GM12891 (cell line): ENCODE measurements at regions not wholly inside any gene's neighbourhood (a gene's known extent, or its start where the extent isn't known, plus 50 kb on each side); places are given as distances from the start of the nearest gene placed in this dataset.

Experiments
- DNase-seq: peaks from one replicate; pipeline ENCODE4 v3.0.0; 2011; ENCODE audit warnings: low spot score; ENCODE audit not compliant: insufficient read length
- FAIRE-seq: peaks from 2 replicates; lab custom pipeline; 2011; peaks lifted over from hg19 to GRCh38; lab: Jason Lieb, UNC
- PAX5 ChIP-seq: IDR thresholded peaks from 2 replicates; pipeline ENCODE4 v1.6.1; 2011; ENCODE audit warnings: low read length, moderate library complexity, mild to moderate bottlenecking; ENCODE audit not compliant: insufficient read depth, severe bottlenecking
- POLR2A ChIP-seq: IDR thresholded peaks from 2 replicates; pipeline ENCODE4 v1.6.1; 2011; ENCODE audit warnings: low read depth, low read length, control low read depth
- POLR2AphosphoS5 ChIP-seq: IDR thresholded peaks from 2 replicates; pipeline ENCODE4 v1.6.1; 2011; ENCODE audit warnings: low read depth, low read length, control low read depth
- POU2F2 ChIP-seq: IDR thresholded peaks from 2 replicates; pipeline ENCODE4 v1.6.1; 2011; ENCODE audit warnings: low read depth, mild to moderate bottlenecking, control low read depth, low read length, moderate library complexity
- SPI1 ChIP-seq: IDR thresholded peaks from 2 replicates; pipeline ENCODE4 v1.6.1; 2011; ENCODE audit warnings: low read depth, low read length, control low read depth
- TAF1 ChIP-seq: IDR thresholded peaks from 2 replicates; pipeline ENCODE4 v1.6.1; 2011; ENCODE audit warnings: low read depth, low read length, control low read depth

DNA sequence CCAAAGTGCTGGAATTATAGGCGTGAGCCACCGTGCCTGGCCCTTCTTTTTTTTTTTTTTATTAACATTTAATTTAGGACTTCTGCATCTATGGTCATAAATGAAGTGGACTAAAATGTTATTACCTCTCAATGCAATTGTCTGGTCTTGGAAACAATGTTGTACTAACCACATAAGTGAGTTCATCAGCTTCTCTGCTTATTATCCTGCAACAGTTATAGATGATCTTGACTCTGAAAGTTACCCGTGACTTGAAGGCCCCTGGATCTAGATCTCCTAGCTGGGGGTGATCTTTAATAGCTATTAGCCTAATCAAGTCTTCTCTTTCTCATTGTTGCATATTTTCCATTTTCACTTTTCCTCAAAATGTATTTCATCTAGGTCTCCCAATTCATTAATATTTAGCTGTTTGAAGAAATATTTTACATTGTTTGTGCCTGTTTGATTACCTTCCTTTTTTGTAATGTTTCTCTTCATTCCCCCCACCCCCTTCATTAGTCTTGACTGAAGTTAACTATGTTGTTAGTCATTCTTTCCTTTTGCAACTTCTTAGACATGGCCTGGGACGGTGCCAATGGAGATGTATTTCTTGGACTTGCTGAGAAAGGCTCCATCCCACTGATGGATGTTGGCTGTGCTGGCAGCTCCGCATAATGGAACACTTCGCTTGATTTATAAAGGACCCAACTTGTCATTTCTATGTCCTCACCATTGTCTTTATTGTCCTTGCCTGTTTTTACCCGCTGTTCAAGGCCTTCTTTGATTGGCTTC, 141.6 kb upstream of the RIOK3 start:
- no peak for FAIRE-seq

DNA sequence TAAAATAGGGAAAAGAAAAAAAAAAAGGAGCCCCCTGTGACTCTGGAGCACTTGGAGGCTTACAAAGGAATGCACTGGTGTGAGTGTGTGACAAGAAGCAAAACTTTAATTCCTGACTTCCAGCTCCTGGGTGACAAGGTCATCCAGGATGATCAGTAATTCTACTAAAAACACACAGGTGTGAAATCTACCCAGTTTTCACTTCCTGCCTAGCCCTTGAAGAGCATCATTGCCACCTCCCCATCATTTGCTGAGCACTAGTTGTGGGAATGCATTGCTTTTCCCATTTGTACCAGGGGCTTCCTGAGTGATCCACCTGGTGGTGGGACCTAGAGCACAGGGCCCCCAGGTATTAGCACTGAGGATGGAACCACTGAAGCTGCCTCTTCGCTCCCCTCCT, 139.7 kb upstream of the RIOK3 start:
- no peak for TF ChIP-seq TAF1
- TF ChIP-seq SPI1: peak; percentile 47; the same call in 1 of the 2 replicates
- FAIRE-seq: no peak
- no peak for DNase-seq

More for the DNA sequence above, 141.6 kb upstream of the RIOK3 start:
- no peak for TF ChIP-seq SPI1
- TF ChIP-seq POLR2A: no peak
- no peak for TF ChIP-seq POU2F2
- no peak for TF ChIP-seq POLR2AphosphoS5
- TF ChIP-seq PAX5: no peak
- TF ChIP-seq TAF1: no peak
- DNase-seq: no peak

DNA sequence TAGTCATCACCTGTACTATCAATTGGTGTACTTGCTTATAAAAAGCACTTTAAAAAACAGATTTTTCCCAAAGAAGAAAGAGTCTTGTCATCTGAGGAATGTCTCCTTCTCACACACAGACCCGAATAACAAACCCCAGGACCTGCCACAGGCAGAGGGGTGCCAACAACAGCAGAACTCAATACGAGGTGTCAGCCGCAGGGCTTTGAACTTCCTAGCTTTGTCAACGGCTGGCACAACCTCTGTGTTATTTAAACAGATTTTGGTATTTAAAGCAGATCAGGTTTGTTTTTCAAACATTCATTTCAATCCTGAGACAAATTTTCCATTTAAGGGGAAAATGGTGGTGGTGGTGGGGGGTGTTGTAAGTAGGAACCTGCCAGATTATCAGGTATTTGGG, 138.4 kb upstream of the RIOK3 start:
- no peak for DNase-seq
- FAIRE-seq: no peak
- no peak for TF ChIP-seq POU2F2
- no peak for TF ChIP-seq POLR2AphosphoS5
- no peak for TF ChIP-seq SPI1
- TF ChIP-seq TAF1: no peak
- TF ChIP-seq POLR2A: no peak
- TF ChIP-seq PAX5: no peak

DNA sequence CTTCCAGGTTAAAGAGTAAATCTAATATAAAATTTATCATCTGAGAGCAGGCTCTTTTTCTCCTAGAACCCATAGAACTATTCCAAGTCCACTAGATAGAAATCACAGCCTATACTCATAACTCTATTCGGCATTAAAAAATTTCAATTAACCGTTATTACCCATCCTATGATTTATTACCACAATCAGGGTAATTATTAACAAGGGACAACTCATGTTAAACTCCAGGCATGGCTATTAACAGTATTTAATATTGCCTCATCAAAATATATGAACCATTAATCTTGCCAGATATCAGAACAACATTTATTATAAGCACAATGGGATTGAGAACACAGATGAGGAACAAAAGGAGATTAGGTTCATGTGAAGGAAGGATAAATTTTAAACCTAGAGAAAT, 136.8 kb upstream of the RIOK3 start:
- DNase-seq (no peak), FAIRE-seq (no peak)
- TF ChIP-seq TAF1 (no peak), SPI1 (no peak), POU2F2 (no peak), POLR2A (no peak), PAX5 (no peak), POLR2AphosphoS5 (no peak)

DNA sequence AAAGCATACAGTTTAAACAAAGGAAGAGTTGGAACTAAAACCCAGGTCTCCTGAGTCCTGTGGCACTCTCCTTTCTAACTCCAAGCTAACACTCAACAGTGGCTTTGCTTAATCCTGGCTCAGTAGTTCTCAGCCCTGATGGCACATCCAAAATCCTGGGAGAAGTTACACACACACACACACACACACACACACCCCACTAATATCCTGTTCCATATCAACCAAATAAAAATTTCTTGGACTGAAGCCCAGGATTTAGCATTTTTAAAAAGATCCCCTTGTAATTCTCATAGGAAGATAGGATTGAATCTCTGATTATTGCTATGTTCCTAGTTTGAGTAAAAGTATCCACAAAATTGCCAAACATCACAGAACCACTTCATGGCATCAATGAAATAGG, 136.1 kb upstream of the RIOK3 start:
- TF ChIP-seq POLR2A: no peak
- no peak for TF ChIP-seq PAX5
- no peak for TF ChIP-seq TAF1
- no peak for TF ChIP-seq POU2F2
- no peak for TF ChIP-seq SPI1
- TF ChIP-seq POLR2AphosphoS5: no peak
- no peak for FAIRE-seq
- no peak for DNase-seq

DNA sequence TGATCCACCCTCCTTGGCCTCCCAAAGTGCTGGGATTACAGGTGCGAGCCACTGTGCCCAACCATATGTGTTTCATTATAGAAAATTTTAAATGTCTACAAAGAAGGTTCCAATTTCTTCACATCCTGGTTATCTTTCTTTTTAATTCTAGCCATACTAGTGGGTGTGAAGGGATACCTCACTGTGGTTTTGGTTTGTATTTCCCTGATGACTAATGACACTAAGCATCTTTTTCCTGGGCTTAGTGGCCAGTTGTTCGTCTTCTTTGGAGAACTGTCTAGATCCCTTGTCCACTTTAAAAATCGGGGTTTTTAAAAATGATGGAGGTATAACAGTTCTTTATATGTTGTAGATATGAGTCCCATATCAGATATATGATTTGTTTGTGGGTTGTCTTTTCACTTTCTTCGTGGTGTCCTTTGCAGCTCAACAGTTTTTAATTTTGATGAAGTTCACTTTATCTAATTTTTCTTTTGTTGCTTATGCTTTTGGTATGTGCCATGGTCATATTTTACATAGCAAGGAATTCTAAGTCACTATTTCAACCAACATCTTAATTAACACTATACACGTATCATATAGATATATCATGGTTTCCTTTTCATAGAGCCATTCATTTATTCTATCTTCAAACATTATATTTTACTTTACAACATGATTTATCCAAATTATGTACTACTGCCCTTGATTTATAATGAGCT, 135.0 kb upstream of the RIOK3 start:
- no peak for FAIRE-seq
- no peak for DNase-seq
- no peak for TF ChIP-seq SPI1
- no peak for TF ChIP-seq POU2F2
- no peak for TF ChIP-seq PAX5
- TF ChIP-seq TAF1: no peak
- TF ChIP-seq POLR2AphosphoS5: no peak
- no peak for TF ChIP-seq POLR2A

DNA sequence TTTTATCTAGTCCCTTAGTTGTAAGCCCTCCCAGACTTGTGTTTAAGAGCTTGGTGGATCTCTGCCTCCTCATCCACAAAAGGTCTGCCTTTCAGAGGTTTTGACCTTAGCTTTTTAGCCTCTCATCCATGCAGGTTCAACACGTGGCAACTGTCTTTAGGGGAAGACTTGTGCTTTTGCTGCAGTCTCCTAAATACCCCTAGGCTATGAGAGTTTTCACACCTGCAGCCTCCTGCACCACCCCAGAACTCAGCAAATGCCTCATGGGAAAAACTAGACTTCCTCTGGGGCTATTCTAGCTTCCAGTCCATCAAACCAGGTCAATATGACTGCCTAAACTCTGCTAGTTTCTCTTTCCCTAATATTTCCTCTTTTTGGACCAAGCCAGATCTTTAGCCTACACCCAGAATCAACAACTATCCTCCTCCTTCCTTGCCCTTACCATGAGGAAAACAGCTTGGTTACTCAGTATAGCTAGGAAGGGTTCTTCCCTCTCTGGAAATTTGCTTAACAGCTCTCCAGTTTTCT, 132.3 kb upstream of the RIOK3 start:
- TF ChIP-seq POU2F2 (no peak), PAX5 (no peak)
- DNase-seq (no peak), FAIRE-seq (peak; percentile 55)

DNA sequence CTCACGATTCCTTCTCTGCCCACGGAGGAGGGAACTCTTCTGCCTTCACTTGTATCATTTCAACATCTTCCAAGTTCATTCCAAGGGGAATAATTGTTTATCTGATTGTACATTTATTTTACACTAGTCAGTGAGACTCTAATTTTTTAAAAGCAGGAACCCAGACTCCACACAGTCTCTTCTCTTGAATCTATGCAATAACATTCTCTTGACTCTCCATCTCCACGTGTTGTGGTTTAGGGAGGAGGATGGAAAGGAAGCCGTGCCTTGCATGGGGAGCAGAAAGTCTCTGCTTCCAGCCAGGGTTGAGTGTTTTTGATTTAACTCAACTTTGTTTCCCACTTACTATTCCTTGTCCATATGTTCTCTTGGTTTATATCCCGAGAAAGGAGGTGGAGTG, 131.1 kb upstream of the RIOK3 start:
- DNase-seq (no peak), FAIRE-seq (no peak)
- TF ChIP-seq PAX5: no peak
- no peak for TF ChIP-seq SPI1
- TF ChIP-seq POLR2A: no peak
- TF ChIP-seq TAF1: no peak
- TF ChIP-seq POU2F2: no peak
- no peak for TF ChIP-seq POLR2AphosphoS5

DNA sequence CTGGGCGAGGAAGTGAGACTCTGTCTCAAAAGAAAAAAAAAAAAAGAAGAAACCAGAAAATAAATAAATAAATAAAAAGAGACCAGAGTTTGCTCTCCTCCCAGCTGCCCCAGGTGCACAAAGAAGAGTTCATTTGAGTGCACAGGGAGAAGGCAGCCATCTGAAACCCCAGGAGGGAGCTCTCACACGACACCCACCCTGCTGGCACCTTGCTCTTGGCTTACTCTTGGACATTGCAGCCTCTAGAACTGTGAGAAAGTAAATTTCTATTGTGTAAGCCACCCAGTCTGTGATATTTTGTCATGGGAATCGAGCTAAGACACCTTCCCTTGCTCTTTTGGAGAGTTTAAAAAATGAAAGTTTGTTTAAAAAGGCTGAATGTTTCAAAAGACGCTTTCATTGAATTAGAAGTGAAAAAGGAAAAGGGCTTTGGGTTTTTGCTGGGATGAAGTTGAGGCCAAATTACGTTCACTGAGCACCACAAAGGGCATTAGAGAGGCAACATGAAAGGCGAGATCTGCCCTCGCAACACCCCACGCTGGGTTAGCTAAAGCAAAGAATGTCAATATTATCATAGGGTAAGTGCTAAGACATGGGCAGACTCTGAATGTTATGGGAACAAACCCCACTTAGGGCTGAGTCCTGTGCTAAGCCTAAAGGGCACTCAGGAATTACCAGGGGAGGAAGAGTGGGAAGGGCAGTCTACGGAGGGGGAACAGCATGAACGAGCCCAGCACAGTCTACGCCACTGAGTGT, 128.9 kb upstream of the RIOK3 start:
- no peak for FAIRE-seq
- DNase-seq: no peak
- TF ChIP-seq PAX5 (no peak), POLR2A (no peak), TAF1 (no peak), POU2F2 (no peak), SPI1 (no peak), POLR2AphosphoS5 (no peak)
